ENCODE measurements at regions not wholly inside any gene's neighbourhood (a gene's known extent, or its start where the extent isn't known, plus 50 kb on each side); places are given as distances from the start of the nearest gene placed in this dataset.
"Not testable (repeated sequence)": the region's sequence is repeated elsewhere in the genome, so short reads cannot be mapped to it uniquely, and the experiment has no call there.

- no peak for DNase-seq
Measured at GRCh38 chr6:79150733-79151132, 72.7 kb upstream of the PHIP start.

DNA sequence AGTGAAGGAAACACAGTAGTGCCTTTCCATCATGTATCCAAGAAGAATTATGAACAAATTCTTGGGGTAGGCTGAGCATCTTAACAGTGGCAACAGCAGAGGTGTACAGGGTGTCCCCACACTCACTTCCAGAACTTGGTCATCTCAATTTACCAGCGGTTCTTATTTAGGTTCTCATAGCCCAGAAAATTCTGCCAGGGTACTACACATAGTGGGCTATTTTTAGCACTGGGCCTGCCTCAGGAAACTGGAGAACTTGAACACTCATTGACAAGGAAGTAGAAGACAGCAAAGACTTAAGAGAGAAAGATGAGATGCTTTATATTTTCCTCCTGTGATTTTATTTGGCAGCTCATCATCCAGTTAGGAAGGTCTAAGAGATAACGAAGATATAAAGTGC is 71.8 kb upstream of the PHIP start:
- no peak for DNase-seq

DNA sequence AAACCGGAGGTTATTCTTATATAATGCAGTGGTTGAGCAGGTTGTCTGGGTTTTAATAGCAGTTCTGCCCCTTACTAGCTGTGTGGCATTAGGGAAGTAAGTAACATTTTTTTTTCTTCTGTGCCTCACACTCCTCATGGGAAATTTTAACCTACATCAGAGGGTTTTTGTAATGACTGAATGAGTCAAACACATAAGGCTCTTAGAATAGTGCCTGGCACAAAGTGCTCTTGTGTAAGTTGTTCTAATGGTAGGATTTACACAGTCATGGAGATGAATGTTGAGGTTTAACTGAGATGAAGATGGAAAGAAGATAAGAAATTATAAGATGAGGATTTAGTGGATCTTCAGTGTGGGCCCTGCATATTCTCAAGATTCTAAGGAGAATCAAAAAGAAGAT is 68.4 kb upstream of the PHIP start:
- DNase-seq, result no peak

GRCh38 chr6:79145301-79145700 is 67.2 kb upstream of the PHIP start:
- no peak for DNase-seq

GRCh38 chr6:79143320-79143898 is 65.4 kb upstream of the PHIP start:
- no peak for DNase-seq

DNA sequence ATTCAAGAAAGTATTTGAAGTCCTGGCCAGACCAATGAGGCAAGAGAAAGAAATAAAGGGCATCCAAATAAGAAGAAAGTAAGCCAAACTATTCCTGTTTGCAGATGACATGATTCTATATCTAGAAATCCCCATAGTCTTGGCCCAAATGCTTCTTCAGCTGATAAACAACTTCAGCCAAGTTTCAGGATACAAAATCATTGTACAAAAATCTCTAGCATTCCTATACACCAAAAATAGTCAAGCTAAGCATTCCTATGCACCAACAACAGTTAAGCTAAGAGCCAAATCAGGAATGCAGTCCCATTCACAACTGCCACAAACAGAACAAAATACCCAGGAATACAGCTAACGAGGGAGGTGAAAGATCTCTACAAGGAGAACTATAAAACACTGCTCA is 60.1 kb upstream of the PHIP start:
- DNase-seq, result no peak

DNA sequence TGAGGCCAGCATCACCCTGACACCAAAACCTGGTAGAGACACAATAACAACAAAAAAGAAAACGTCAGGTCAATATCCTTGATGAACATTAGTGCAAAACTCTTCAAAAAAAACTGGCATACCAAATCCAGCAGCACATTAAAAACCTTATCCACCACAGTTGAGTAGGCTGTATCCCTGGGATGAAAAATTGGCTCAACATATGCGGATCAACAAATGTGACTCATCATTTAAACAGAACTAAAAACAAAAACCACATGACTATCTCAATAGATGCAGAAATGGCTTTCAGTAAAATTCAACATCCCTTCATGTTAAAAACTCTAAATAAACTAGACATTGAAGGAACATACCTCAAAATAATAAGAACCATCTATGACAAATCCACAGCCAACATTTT is 59.6 kb upstream of the PHIP start:
- DNase-seq, result no peak

GRCh38 chr6:79135973-79136470 is 58.0 kb upstream of the PHIP start:
- no peak for DNase-seq

DNA sequence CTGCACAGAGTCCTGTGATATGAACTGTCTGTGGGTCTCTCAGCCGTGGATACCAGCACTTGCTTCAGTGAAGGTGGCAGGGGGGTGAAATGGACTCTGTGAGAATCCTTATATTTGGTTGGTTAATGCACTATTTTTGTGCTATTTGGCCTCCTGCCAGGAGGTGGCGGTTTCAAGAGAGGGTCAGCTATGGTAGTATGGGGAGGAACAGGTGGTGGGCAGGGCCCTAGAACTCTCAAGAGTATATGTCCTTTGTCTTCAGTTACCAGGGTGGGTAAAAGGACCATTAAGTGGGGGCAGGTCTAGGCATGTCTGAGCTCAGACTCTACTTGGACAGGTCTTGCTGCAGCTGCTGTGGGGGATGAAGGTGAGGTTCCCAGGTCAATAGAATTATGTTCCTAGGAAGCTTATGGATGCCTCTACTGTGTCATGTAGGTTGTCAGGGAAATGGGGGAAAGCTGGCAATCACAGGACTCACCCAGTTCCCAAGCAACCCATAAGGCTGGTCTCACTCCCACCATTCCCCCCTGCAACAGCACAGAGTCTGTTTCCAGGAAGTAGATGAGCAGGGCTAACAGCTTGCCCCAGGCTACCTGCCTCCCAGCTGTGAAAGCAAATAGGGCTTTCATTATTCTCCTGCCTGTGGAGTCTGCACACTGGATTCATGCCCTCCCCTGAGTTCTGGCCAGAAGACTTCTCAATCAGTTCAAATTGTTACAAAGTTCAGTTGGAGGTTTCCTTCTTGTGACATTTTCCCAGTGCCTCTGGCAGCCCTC is 56.8 kb upstream of the PHIP start:
- DNase-seq, result peak; percentile 74

- no peak for DNase-seq
Measured at GRCh38 chr6:79133173-79133572, 55.1 kb upstream of the PHIP start.

GRCh38 chr6:79131220-79131619 is 53.2 kb upstream of the PHIP start:
- not testable (repeated sequence) for DNase-seq
